Femur (tissue), 1 donor: ENCODE measurements at regions not wholly inside any gene's neighbourhood (a gene's known extent, or its start where the extent isn't known, plus 50 kb on each side); places are given as distances from the start of the nearest gene placed in this dataset.

Source experiments
- DNase-seq: peaks from one replicate; pipeline ENCODE4 v3.0.0-alpha.2; 2017

- no peak for DNase-seq
Observed at GRCh38 chr5:165497707-165498106, 1992.3 kb downstream of the MAT2B start.

- DNase-seq: no peak
Observed at GRCh38 chr5:165502893-165503691, 1997.7 kb downstream of the MAT2B start.

GRCh38 chr5:165504674-165505073, 1999.3 kb downstream of the MAT2B start:
- DNase-seq: no peak

DNA sequence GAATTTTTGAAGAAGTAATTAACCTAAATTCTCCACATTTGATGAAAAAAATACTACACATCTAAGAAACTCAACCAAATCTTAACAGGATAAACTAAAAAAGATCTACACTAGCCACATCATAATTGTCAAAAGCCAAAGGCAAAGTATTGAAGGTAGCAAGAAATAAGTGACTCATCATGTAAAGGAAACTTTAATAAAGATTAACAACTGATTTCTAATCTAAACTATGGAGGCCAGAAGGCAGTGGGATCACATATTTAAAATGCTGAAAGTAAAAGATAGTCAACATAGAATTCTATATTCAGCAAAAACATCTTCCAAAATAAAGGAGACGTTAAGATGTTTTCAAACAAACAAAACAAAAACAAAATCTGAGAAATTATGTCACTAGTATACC, 2002.9 kb downstream of the MAT2B start:
- no peak for DNase-seq

DNA sequence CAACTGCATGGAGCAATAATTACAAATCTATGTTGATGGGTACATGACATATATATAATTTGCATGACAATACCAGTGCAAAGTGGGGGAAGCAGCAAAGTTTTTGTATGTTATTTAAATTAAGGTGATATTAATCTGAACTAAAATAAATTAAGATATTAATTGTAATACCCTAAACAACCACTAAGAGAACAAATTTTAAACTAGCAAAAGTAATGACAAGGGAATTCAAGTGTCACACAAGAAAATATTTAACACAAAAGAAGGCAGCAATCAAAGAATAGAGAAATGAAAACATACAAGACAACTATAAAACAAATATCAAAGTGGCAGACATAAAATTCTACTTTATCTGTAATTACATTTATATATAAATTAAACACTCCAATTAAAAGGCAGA, 2003.4 kb downstream of the MAT2B start:
- DNase-seq: no peak

- no peak for DNase-seq
Observed at GRCh38 chr5:165521816-165522610, 2016.6 kb downstream of the MAT2B start.

GRCh38 chr5:165525271-165525670, 2019.9 kb downstream of the MAT2B start:
- no peak for DNase-seq

- no peak for DNase-seq
Observed at GRCh38 chr5:165526357-165526756, 2020.9 kb downstream of the MAT2B start.

- no peak for DNase-seq
Observed at GRCh38 chr5:165527577-165527976, 2022.2 kb downstream of the MAT2B start.

- no peak for DNase-seq
Observed at GRCh38 chr5:165538065-165538464, 2032.6 kb downstream of the MAT2B start.

DNA sequence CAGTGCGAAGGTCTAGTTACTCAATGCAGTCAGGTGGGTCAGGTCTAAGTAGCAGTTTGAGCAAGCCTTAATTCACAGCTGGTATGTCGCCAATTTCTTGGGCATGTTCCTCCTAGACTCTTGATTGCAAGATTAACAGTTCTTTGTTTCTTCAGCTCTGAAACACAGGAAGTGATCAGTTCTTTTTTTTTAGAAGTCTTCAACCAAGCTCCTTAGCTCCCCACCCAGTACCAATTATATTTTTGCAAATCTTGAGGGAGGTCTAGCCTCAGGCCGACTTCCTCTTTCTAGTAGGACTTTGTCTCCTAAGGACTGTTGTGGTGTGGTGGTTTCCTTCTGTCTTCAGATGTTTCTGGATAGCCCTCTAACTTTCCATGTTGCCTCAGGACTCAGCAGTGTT, 2054.2 kb downstream of the MAT2B start:
- DNase-seq: no peak

GRCh38 chr5:165560648-165561047, 2055.2 kb downstream of the MAT2B start:
- DNase-seq: no peak

DNA sequence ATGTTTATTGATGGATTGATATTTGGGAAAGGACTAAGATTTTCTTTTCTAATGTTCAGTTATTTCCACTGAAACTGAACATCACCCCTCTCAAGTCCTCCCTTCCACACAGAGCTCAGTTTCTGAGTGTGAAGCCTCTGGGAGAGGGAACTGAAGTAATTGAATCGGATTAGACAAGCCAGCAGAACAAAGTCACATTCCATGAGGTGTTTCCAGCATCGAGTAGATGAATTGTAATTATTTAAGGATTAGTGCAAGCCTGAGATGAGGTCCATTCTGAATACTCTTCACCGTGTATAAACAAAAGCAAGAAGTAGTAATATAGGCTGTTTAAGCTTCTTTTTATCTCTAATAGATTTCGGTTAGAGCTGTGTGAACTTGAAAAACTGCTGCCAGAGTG, 2060.5 kb downstream of the MAT2B start:
- DNase-seq: no peak

- no peak for DNase-seq
Observed at GRCh38 chr5:165569551-165569950, 2064.1 kb downstream of the MAT2B start.

GRCh38 chr5:165573445-165573844, 2068.0 kb downstream of the MAT2B start:
- DNase-seq: no peak

DNA sequence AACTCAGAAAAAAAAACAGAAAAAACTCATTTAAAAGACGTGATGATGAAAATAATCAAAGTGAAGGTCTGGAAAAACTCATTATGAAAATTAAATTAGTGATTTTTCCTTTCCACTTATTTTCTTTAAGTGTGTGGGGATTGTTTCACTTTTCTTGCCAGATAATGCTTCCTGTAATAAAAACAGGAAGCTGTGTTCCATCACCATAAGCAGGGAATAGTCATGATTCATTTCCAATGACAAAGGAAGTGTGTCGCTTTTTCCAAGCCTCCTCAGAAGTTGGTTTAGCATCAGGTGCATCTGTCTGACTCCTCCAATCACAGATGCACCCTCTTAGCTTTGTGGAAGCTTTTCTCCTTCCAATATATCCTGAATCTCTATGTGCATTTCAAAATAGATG, 2068.7 kb downstream of the MAT2B start:
- no peak for DNase-seq

DNA sequence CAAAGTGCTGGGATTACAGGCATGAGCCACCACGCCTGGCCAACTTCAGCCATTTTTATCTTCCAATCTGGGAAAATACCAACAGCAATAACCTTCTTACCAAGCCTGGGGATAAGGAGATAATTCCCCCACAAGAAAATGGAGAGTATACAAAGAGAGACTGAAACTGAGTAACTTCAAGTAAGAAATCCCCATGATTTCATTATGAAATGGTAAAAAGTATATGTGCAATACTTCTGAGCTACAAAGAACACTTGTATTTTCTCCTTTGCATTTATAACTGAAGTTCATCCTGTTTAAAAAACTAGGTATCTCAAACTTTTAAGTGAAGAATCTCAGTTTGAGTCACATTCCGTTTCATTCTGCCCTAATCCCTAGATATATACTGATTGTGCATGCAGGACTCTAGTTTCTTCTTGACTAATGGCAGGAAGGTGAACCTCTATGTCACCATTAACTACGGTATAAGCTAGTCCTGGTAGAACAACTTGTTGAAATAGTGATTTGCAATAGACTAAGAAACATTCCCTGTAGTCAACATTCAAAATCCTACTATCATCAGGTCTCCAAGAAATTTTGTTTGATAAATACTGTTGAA, 2071.4 kb downstream of the MAT2B start:
- DNase-seq: no peak

- no peak for DNase-seq
Observed at GRCh38 chr5:165579911-165580310, 2074.5 kb downstream of the MAT2B start.

DNA sequence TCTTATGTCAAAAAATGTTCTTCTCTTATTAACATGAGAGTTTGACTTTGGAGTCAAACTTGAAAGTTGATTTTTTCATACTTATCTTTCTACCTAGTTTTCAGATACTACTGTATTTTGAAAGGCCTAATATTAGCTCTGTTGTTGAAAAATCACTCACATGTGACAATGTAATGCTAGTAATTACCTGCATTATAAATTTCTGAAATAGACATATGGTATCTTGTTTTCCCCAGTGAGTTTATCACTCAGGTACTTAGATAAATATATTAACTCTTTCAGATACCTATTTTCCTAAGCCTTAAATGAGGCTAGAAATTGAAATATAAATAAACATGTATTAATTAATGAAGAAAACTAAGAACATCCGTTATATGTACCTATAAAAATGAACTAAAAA, 2089.3 kb downstream of the MAT2B start:
- DNase-seq: no peak

GRCh38 chr5:165602529-165602928, 2097.1 kb downstream of the MAT2B start:
- DNase-seq: no peak

GRCh38 chr5:165607026-165607425, 2101.6 kb downstream of the MAT2B start:
- DNase-seq: no peak

DNA sequence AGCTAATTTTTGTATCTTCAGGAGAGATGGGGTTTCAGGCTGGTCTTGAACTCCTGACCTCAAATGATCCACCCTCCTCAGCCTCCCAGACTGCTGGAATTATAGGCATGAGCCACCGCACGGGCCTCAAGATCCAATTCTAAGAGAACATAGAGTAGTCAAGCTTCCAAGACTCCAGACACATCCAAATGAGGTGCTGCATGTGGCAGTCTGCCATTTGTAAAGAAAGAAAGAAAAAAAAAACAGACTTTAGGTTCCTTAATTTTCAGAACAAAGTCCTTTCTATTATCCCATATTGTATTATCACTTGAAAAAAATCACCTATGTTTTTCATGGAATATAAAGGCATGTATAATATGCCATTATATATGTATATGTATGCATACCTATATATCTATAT, 2104.5 kb downstream of the MAT2B start:
- no peak for DNase-seq

DNA sequence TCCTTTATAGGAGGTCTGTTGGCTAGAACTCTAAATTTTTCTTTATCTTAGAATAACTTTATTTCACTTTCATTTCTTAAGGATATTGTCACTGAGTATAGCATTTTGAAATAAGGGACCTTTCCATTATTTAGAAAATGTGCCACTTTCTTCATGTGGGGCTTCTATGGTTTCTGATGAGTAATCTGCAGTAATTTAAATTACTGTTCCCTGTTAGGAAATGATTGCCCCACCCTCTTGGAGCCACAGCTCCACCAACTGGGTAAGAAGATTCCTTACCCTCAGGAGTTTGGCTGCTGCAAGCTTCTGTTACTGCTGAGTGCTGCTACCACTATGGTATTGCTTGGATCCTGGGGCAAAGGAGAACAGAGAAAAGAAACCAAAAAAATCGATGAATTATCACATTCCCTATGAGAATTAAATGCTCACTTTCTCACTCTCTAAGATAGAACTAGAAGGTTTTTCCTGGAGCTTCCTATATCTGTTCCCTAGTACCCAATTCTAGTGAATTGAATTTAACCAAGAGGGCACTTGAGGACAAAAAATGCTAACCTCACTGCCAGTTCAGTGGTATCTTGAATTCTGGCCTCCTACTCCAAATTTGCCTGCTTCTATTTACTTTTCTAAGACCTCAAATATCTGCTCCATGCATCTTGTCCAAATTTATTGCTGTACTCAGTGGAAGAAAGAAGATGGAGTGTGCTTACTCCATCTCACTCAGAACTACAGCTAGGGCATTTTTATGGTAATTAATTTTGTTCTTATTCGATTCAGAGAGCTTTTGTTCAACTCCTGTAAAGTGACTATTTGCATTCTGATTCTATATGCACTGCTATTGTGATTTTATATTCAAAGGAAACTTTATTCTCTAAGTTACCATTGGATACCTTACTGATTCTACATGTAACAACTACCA, 2111.3 kb downstream of the MAT2B start:
- DNase-seq: no peak
